ENCODE measurements at regions not wholly inside any gene's neighbourhood (a gene's known extent, or its start where the extent isn't known, plus 50 kb on each side); places are given as distances from the start of the nearest gene placed in this dataset.

DNA sequence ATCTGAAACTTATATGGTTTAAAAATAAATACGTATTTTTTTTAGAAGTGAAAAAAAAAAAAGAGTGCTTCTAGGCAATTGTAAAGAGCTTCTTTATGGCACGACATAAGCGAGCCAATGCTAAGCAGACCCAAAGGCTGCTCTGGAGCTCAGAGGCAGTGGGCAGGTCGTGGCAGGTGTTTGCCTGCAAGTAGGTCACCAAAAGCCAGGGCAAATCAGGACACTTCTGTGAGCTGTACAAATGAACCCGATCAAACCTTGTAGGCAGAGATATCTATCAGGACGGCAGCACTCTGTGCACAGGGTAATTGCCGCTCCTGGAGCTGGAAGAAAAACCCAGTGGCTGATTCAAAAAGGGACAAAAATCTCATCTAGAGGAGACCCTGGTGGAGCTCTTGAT is 75.9 kb downstream of the IRX2 start:
- ATAC-seq (replicated peaks): no peak
- DNase-seq: no peak
- Mint-ChIP-seq H3K36me3 (ENCODE audit: insufficient read depth) (no peaks in the 10 kb centered on the region), H3K27me3 (no peaks in the 10 kb centered on the region), H3K27ac (no peak overlapping the region), H3K4me3 (no peak overlapping the region), H3K4me1 (ENCODE audit: low read depth in 2 of 2) (no peaks in the 10 kb centered on the region), H3K9me3 (peaks cover 1 to 6% of the 10 kb centered on the region in 2 donors)

DNA sequence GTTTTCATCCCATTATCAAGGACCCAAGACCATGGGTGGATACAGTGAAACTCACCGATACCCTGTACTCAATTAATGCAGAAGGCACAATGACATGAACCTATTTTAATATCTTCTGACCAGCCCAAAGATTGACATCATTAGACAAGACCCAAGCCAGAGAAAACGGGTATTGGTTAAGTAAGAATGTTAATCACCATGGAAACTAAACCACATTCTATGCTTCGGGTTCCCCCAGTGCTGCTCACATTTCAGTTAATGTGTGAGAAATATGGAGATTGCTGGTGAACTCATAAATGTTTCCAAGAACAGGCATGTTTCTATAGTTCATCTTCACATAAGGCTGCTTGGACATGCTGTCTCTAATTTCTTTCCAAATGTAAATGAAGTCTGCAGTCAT is 77.0 kb downstream of the IRX2 start:
- peaks cover 0 to 6% of the 10 kb centered on the region in 2 donors for H3K9me3 Mint-ChIP-seq
- DNase-seq (no peak), ATAC-seq (replicated peaks) (no peak)
- no peaks in the 10 kb centered on the region for H3K4me1 Mint-ChIP-seq (ENCODE audit: low read depth in 2 of 2)
- no peaks in the 10 kb centered on the region for H3K36me3 Mint-ChIP-seq (ENCODE audit: insufficient read depth)
- no peak overlapping the region for H3K27ac Mint-ChIP-seq
- H3K27me3 Mint-ChIP-seq: no peaks in the 10 kb centered on the region
- H3K4me3 Mint-ChIP-seq: no peak overlapping the region

DNA sequence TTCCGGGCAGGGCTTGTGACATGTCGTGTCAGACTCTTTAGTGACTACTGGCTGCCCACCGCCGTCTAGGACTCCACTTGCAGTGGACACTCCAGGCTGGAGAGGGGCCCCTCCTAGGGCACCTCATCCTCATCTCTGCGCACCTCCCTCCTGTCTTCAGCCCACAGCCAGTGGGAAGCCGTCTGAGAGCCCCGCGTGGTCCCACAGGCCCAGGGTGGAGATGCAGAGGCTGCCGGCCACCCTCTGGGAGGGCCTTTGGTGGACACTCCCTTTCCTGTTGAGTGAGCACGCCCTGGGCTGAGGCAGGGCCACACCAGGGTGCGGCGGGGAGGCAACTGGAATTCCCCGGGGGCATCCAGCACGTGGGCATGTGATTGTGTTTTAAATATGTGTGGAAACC is 80.5 kb downstream of the IRX2 start:
- H3K4me1 Mint-ChIP-seq (ENCODE audit: low read depth in 2 of 2): no peaks in the 10 kb centered on the region
- H3K4me3 Mint-ChIP-seq: no peak overlapping the region
- no peak for ATAC-seq (replicated peaks)
- no peak overlapping the region for H3K27ac Mint-ChIP-seq
- no peaks in the 10 kb centered on the region for H3K9me3 Mint-ChIP-seq
- no peaks in the 10 kb centered on the region for H3K36me3 Mint-ChIP-seq (ENCODE audit: insufficient read depth)
- H3K27me3 Mint-ChIP-seq: no peaks in the 10 kb centered on the region
- DNase-seq: no peak

DNA sequence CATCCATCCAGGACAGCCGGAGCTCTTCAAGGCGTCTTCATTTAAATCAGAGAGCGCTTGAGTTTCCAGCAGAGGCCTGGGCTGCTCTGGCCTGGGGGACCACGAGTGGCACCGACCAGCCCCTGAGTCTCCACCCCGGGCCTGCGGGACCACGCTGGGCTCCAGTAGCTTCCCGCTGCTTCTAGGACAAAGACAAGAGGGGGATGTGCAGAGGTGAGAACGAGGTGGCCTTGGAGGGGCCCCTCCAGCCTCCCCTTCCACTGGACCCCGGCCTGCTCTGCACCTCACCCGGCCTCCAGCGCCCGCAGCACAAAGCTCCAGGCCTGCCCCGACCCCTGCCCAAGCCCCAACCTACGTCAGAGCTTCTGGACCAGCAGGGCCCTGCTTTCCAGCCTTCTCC is 81.6 kb downstream of the IRX2 start:
- H3K27me3 Mint-ChIP-seq: no peaks in the 10 kb centered on the region
- H3K4me1 Mint-ChIP-seq (ENCODE audit: low read depth in 2 of 2): no peaks in the 10 kb centered on the region
- no peaks in the 10 kb centered on the region for H3K9me3 Mint-ChIP-seq
- no peak overlapping the region for H3K27ac Mint-ChIP-seq
- H3K36me3 Mint-ChIP-seq (ENCODE audit: insufficient read depth): no peaks in the 10 kb centered on the region
- ATAC-seq (replicated peaks) (no peak), DNase-seq (no peak)
- no peak overlapping the region for H3K4me3 Mint-ChIP-seq

GRCh38 chr5:2669259-2669658 is 82.2 kb downstream of the IRX2 start:
- H3K4me1 Mint-ChIP-seq (ENCODE audit: low read depth in 2 of 2): no peaks in the 10 kb centered on the region
- H3K36me3 Mint-ChIP-seq (ENCODE audit: insufficient read depth): no peaks in the 10 kb centered on the region
- peaks cover 0 to 4% of the 10 kb centered on the region in 2 donors for H3K27me3 Mint-ChIP-seq
- no peak for ATAC-seq (replicated peaks)
- DNase-seq: no peak
- no peaks in the 10 kb centered on the region for H3K9me3 Mint-ChIP-seq
- no peak overlapping the region for H3K27ac Mint-ChIP-seq
- H3K4me3 Mint-ChIP-seq: no peak overlapping the region

- H3K4me1 Mint-ChIP-seq (ENCODE audit: low read depth in 2 of 2): no peaks in the 10 kb centered on the region
- no peak overlapping the region for H3K27ac Mint-ChIP-seq
- H3K4me3 Mint-ChIP-seq: no peak overlapping the region
- peaks cover 7% of the 10 kb centered on the region for H3K36me3 Mint-ChIP-seq (ENCODE audit: insufficient read depth)
- ATAC-seq (replicated peaks) (no peak), DNase-seq (no peak)
- H3K27me3 Mint-ChIP-seq: peaks cover 0 to 4% of the 10 kb centered on the region in 2 donors
- peaks cover 0 to 4% of the 10 kb centered on the region in 2 donors for H3K9me3 Mint-ChIP-seq
Measured at GRCh38 chr5:2666081-2666480, 85.4 kb downstream of the IRX2 start.

DNA sequence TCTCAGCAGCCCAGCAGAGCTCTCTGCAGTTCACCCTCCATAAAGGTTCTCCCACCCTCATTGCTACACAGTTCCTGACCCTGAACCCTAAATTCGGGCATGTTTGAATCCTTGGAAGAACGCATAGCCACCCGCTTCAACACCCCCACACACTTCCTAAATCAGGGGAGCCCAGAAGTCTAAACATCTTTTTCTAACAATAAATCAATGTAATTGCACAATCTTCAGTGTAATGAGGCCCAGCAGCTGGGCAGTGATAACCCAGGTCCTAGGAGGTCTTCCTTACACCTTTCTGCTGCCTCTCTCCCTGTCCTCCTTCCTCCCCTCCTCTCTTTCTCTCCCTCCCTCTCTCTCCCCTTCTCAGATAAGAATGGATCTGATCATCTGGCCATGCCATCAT is 88.0 kb downstream of the IRX2 start:
- Mint-ChIP-seq H3K4me3 (no peak overlapping the region), H3K4me1 (ENCODE audit: low read depth in 2 of 2) (no peaks in the 10 kb centered on the region), H3K27me3 (peaks cover 0 to 4% of the 10 kb centered on the region in 2 donors), H3K27ac (no peak overlapping the region), H3K9me3 (peaks cover 0 to 7% of the 10 kb centered on the region in 2 donors), H3K36me3 (ENCODE audit: insufficient read depth) (peaks cover 7% of the 10 kb centered on the region)
- no peak for ATAC-seq (replicated peaks)
- DNase-seq: no peak

DNA sequence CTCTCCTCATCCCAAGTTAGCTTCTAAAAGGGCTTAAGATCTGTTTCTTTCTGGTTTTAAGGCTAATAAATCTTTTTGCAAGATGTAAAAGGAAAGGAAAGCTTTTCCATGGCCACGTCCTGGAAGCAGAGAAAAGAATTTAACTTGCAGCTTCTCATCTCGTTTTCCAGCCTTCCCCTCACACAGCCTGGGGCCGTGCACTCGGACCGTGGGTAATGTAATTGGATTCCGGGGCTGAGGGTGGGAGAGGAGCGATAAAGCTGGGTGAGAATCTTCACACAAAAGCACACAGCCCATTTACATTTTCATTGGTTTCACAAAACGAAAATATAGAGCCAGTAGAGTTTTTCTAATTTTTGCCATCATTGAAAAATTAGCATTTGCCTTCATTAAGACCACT is 91.2 kb downstream of the IRX2 start:
- Mint-ChIP-seq H3K9me3 (peaks cover 0 to 8% of the 10 kb centered on the region in 2 donors), H3K27me3 (peaks cover 0 to 4% of the 10 kb centered on the region in 2 donors), H3K4me3 (no peak overlapping the region), H3K36me3 (ENCODE audit: insufficient read depth) (peaks cover 7% of the 10 kb centered on the region), H3K4me1 (ENCODE audit: low read depth in 2 of 2) (no peaks in the 10 kb centered on the region), H3K27ac (no peak overlapping the region)
- DNase-seq (no peak), ATAC-seq (replicated peaks) (no peak)

- H3K4me1 Mint-ChIP-seq (ENCODE audit: low read depth in 2 of 2): no peaks in the 10 kb centered on the region
- no peak overlapping the region for H3K4me3 Mint-ChIP-seq
- peaks cover 0 to 8% of the 10 kb centered on the region in 2 donors for H3K9me3 Mint-ChIP-seq
- peaks cover 7% of the 10 kb centered on the region for H3K36me3 Mint-ChIP-seq (ENCODE audit: insufficient read depth)
- H3K27me3 Mint-ChIP-seq: no peaks in the 10 kb centered on the region
- H3K27ac Mint-ChIP-seq: no peak overlapping the region
- ATAC-seq (replicated peaks) (no peak), DNase-seq (no peak)
Measured at GRCh38 chr5:2658881-2659470, 92.5 kb downstream of the IRX2 start.

- H3K27me3 Mint-ChIP-seq: no peaks in the 10 kb centered on the region
- H3K36me3 Mint-ChIP-seq (ENCODE audit: insufficient read depth): peaks cover 7% of the 10 kb centered on the region
- ATAC-seq (replicated peaks) (no peak), DNase-seq (no peak)
- no peak overlapping the region for H3K27ac Mint-ChIP-seq
- no peak overlapping the region for H3K4me3 Mint-ChIP-seq
- H3K9me3 Mint-ChIP-seq: peaks cover 3 to 6% of the 10 kb centered on the region in 2 donors
- no peaks in the 10 kb centered on the region for H3K4me1 Mint-ChIP-seq (ENCODE audit: low read depth in 2 of 2)
Measured at GRCh38 chr5:2658447-2658846, 93.0 kb downstream of the IRX2 start.

DNA sequence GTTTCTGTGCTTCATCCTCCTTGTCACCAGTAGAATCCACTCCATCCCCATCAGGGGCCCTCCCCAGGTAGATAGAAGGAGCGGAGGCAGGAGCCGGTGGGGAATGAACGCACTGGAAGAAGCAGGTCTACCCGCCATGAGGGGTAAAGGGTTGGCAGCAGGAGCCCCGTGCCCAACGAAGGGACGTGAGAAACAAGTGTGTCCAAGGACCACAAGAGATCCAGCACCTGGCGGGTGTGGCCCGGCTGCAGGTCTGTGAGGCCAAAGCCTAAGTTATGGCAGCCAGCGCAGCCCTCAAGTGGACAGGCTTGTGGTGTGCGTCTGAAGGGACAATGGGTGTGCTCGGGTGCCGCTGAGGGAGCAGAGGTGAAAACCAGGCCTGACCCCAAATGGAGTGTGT is 94.3 kb downstream of the IRX2 start:
- DNase-seq (no peak), ATAC-seq (replicated peaks) (no peak)
- Mint-ChIP-seq H3K4me3 (no peak overlapping the region), H3K9me3 (peaks cover 6 to 7% of the 10 kb centered on the region in 2 donors), H3K27me3 (no peaks in the 10 kb centered on the region), H3K36me3 (ENCODE audit: insufficient read depth) (no peaks in the 10 kb centered on the region), H3K4me1 (ENCODE audit: low read depth in 2 of 2) (no peaks in the 10 kb centered on the region), H3K27ac (no peak overlapping the region)

DNA sequence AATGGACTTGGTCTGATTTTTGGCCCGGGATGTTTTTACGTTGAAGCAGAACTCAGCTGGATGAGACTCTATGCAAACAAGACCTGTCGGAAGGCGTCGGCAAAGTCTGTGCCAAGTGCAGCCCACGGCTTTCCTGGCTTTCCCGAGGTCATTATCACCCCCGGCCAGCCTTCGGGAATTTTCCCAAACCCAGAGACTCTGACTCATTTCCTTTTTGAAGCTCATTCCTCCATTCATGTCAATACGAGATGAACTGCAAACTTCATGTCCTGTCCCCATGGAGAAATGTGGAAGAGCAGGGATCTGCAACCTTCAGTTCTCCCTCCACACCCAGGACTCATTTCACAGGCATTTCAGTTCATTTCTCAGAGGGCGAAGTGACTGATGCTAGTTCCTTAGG is 95.3 kb downstream of the IRX2 start:
- Mint-ChIP-seq H3K9me3 (peaks cover 5 to 7% of the 10 kb centered on the region in 2 donors), H3K27ac (no peak overlapping the region), H3K4me3 (no peak overlapping the region), H3K4me1 (ENCODE audit: low read depth in 2 of 2) (no peaks in the 10 kb centered on the region), H3K27me3 (no peaks in the 10 kb centered on the region), H3K36me3 (ENCODE audit: insufficient read depth) (no peaks in the 10 kb centered on the region)
- no peak for ATAC-seq (replicated peaks)
- DNase-seq: no peak

DNA sequence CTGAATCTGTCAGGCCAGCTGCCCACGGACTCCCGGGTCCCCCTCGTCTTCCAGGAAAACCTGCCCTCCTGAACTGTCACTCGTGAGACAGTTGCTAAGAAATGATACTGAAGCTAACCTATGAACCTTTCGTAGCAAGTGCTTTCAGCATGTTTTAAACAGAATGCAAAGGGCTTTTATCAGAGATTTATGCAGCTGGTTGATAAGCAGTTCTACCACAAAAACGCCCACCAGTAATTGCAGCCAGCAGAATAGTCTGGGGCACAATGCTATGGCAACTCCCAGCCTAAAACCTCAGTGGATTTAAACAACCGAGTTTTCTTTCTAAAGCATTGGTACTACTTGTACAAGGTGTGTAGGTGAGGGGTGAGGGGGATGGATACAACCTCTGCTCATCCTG is 97.5 kb downstream of the IRX2 start:
- Mint-ChIP-seq H3K36me3 (ENCODE audit: insufficient read depth) (no peaks in the 10 kb centered on the region), H3K4me1 (ENCODE audit: low read depth in 2 of 2) (no peaks in the 10 kb centered on the region), H3K27me3 (no peaks in the 10 kb centered on the region)

GRCh38 chr5:2651116-2651515 is 100.4 kb downstream of the IRX2 start:
- no peak overlapping the region for H3K27ac Mint-ChIP-seq
- DNase-seq (no peak), ATAC-seq (replicated peaks) (no peak)
- no peaks in the 10 kb centered on the region for H3K27me3 Mint-ChIP-seq
- H3K36me3 Mint-ChIP-seq (ENCODE audit: insufficient read depth): no peaks in the 10 kb centered on the region
- peaks cover 2 to 15% of the 10 kb centered on the region in 2 donors for H3K9me3 Mint-ChIP-seq
- no peak overlapping the region for H3K4me3 Mint-ChIP-seq
- no peaks in the 10 kb centered on the region for H3K4me1 Mint-ChIP-seq (ENCODE audit: low read depth in 2 of 2)

More for the DNA sequence above, 97.5 kb downstream of the IRX2 start:
- no peak overlapping the region for H3K4me3 Mint-ChIP-seq
- no peak overlapping the region for H3K27ac Mint-ChIP-seq
- peaks cover 5 to 7% of the 10 kb centered on the region in 2 donors for H3K9me3 Mint-ChIP-seq
- ATAC-seq (replicated peaks) (no peak), DNase-seq (no peak)

Measured in effector memory CD8-positive, alpha-beta T cell (primary cell).